ENCODE measurements at regions not wholly inside any gene's neighbourhood (a gene's known extent, or its start where the extent isn't known, plus 50 kb on each side); places are given as distances from the start of the nearest gene placed in this dataset.

DNA sequence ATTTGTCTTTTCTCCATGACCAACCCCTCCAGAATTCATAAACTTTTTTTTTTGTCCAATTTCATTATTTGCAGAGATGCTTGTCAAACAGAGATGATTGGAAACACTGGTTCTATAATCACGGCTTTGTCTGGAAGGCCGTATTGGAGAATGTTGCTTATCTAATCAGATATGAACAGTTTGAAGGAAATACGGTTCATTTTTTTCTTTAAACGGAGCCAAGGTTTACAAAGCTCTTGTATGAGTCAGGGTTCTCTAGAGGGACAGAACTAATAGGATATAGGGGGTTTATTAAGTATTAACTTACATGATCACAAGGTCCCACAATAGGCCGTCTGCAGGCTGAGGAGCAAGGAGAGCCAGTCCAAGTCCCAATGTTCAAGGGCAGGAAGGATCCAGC lies 1415.8 kb downstream of the C4orf33 start:
- H3K27ac ChIP-seq (ENCODE audit: insufficient read depth, low read length): no peak overlapping the region
- H2BK5ac ChIP-seq (ENCODE audit: low read depth, low read length, poor library complexity, severe bottlenecking): no peak overlapping the region
- H2BK20ac ChIP-seq (ENCODE audit: low read depth, low read length): no peak overlapping the region
- no peaks in the 10 kb centered on the region for H3K27me3 ChIP-seq (ENCODE audit: control insufficient read depth, insufficient read depth, low read length)
- dilution Hi-C loops (cut with HindIII; ENCODE audit: low sequenced_read_pairs, unreplicated experiment) (no loop called here), intact Hi-C loops (cut with micrococcal nuclease) (no loop called here), in situ Hi-C loops (cut with MboI; ENCODE audit: low sequenced_read_pairs) (no loop called here)
- H3K36me3 ChIP-seq (ENCODE audit: control insufficient read depth, insufficient read depth, low read length): no peaks in the 10 kb centered on the region
- H3K9me1 ChIP-seq (ENCODE audit: insufficient read depth, low read length): no peaks in the 10 kb centered on the region
- ATAC-seq (ENCODE audit: low read depth): no peak
- H3K18ac ChIP-seq (ENCODE audit: low read depth, low read length): no peak overlapping the region
- no TSS peak for BruUV-seq (replicated peaks)
- H4K20me1 ChIP-seq (ENCODE audit: insufficient read depth, low read length): no peaks in the 10 kb centered on the region
- H3K56ac ChIP-seq (ENCODE audit: extremely low read depth, insufficient read depth, low read length): no peak overlapping the region
- WGBS, 2 experiments (ENCODE audit: extremely low coverage in 2 of 2, insufficient read length in 1 of 2): 27% methylated on average over 2 of the region's 5 CpGs; no CpG with 5 or more reads in 1 of the 2 experiments
- H3K23ac ChIP-seq (ENCODE audit: low read depth, low read length): no peak overlapping the region
- no peak overlapping the region for H3K4me3 ChIP-seq (ENCODE audit: insufficient read depth, low read depth, low read length)
- no peak overlapping the region for H2AK5ac ChIP-seq (ENCODE audit: low read depth, low read length)
- H3K9ac ChIP-seq (ENCODE audit: low read depth, low read length): no peak overlapping the region
- H3K4me1 ChIP-seq (ENCODE audit: control insufficient read depth, insufficient read depth, low read length): no peaks in the 10 kb centered on the region
- ChIA-PET POLR2A (ENCODE audit: unreplicated experiment) (no interaction called here), CTCF (no interaction called here)
- no peaks in the 10 kb centered on the region for H3K79me1 ChIP-seq (ENCODE audit: low read depth in 1 of 2, low read length in 2 of 2)
- no peak overlapping the region for H3K4ac ChIP-seq (ENCODE audit: low read depth, low read length)
- H2BK15ac ChIP-seq (ENCODE audit: low read depth, low read length): no peak overlapping the region
- H4K8ac ChIP-seq (ENCODE audit: low read depth in 2 of 2, low read length in 2 of 2): no peak overlapping the region
- no peaks in the 10 kb centered on the region for H3K9me3 ChIP-seq (ENCODE audit: control insufficient read depth, insufficient read depth, low read length)
- H2AK9ac ChIP-seq (replicated peaks; ENCODE audit: low read depth, low read length, poor library complexity): no peak overlapping the region
- peak; percentile 1 for DNase-seq
- no peak overlapping the region for H2BK120ac ChIP-seq (ENCODE audit: low read depth, low read length)
- H4K91ac ChIP-seq (ENCODE audit: insufficient read depth, low read depth, low read length): no peak overlapping the region
- no peak overlapping the region for H3K14ac ChIP-seq (replicated peaks; ENCODE audit: low read depth, low read length)
- no peak overlapping the region for H3K4me2 ChIP-seq (ENCODE audit: low read depth, low read length)
- H2AFZ ChIP-seq (replicated peaks; ENCODE audit: low read length, poor library complexity): no peak overlapping the region
- no peak overlapping the region for H4K5ac ChIP-seq (ENCODE audit: low read depth, low read length)
- TF ChIP-seq RCOR1 (IDR thresholded peaks at IDR 0.05; ENCODE audit: insufficient replicate concordance, low read length): no peak
- no peak for TF ChIP-seq RFX5 (IDR thresholded peaks at IDR 0.05; ENCODE audit: low read depth, low read length)
- no peak for TF ChIP-seq RAD21 (IDR thresholded peaks at IDR 0.05; ENCODE audit: low read length)
- TF ChIP-seq MAZ (IDR thresholded peaks at IDR 0.05; ENCODE audit: borderline replicate concordance, low read depth, low read length): no peak
- TF ChIP-seq SMC3 (IDR thresholded peaks at IDR 0.05; ENCODE audit: low read depth, low read length): no peak
- no peak for TF ChIP-seq USF2 (IDR thresholded peaks at IDR 0.05; ENCODE audit: low read depth, low read length)
- TF ChIP-seq CEBPB (IDR thresholded peaks at IDR 0.05; ENCODE audit: low read depth, low read length): no peak
- no peak for TF ChIP-seq CHD1 (IDR thresholded peaks at IDR 0.05; ENCODE audit: low read depth, low read length)
- TF ChIP-seq ELK1 (IDR thresholded peaks at IDR 0.05; ENCODE audit: borderline replicate concordance, low read depth, low read length): no peak
- no peak for TF ChIP-seq POLR2A (IDR thresholded peaks at IDR 0.05; ENCODE audit: low read depth, low read length)
- no peak for TF ChIP-seq CTCF (conservative IDR thresholded peaks at IDR 0.05; ENCODE audit: low read depth, low read length)
- TF ChIP-seq NFE2L2 (IDR thresholded peaks at IDR 0.05; ENCODE audit: low read depth, low read length): no peak
- TF ChIP-seq BHLHE40 (IDR thresholded peaks at IDR 0.05; ENCODE audit: low read depth, low read length): no peak
- TF ChIP-seq FOS (IDR thresholded peaks at IDR 0.05; ENCODE audit: low read depth, low read length): no peak
- no peak for TF ChIP-seq MXI1 (IDR thresholded peaks at IDR 0.05; ENCODE audit: borderline replicate concordance, low read depth, low read length)
- TF ChIP-seq MAFK (IDR thresholded peaks at IDR 0.05; ENCODE audit: low read depth, low read length): no peak

All from IMR-90 (cell line).